ENCODE measurements at regions not wholly inside any gene's neighbourhood (a gene's known extent, or its start where the extent isn't known, plus 50 kb on each side); places are given as distances from the start of the nearest gene placed in this dataset.

- TF ChIP-seq CTCF (IDR thresholded peaks at IDR 0.05) (no peak), POLR2A (IDR thresholded peaks at IDR 0.05) (no peak)
These were observed 54.3 kb upstream of the PPARA start for GRCh38 chr22:46096051-46096450.
